ENCODE measurements at regions not wholly inside any gene's neighbourhood (a gene's known extent, or its start where the extent isn't known, plus 50 kb on each side); places are given as distances from the start of the nearest gene placed in this dataset.
A peak's percentile ranks its signal among the peaks of the same experiment; 100 is the strongest.

DNA sequence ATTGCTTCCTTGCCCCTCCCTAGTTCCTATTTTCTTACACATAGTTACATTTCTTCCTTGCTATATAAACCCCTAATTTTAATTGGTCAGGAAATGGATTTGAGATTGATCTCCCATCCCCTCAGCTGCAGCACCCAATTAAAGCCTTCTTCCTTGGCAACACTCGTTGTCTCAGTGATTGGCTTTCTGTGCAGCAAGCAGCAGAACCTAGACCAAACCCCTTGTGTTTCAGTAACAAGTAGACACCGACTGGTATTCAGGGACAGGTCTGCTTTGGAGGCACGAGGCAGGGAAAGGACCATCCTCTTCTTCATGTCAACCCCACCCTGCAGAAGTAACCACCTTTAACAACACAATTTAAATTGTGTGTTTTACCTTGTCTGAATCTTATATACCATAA, 152.6 kb downstream of the RPAP3 start:
- no peak overlapping the region for H3K27ac ChIP-seq
- no peaks in the 10 kb centered on the region for H3K36me3 ChIP-seq
- H3K4me2 ChIP-seq, result no peak overlapping the region
- no peaks in the 10 kb centered on the region for H3K4me1 ChIP-seq
- H4K20me1 ChIP-seq, result no peaks in the 10 kb centered on the region
- peaks cover 14 to 30% (median 22%) of the 10 kb centered on the region in 11 experiments for H3K9me3 ChIP-seq (replicated peaks in 1 of 11)
- H3K9ac ChIP-seq, result no peak overlapping the region
- no peak for TF ChIP-seq Cebpa-rat (IDR thresholded peaks at IDR 0.05)
- no peaks in the 10 kb centered on the region for H3K27me3 ChIP-seq
- H3K4me3 ChIP-seq, result no peak overlapping the region

DNA sequence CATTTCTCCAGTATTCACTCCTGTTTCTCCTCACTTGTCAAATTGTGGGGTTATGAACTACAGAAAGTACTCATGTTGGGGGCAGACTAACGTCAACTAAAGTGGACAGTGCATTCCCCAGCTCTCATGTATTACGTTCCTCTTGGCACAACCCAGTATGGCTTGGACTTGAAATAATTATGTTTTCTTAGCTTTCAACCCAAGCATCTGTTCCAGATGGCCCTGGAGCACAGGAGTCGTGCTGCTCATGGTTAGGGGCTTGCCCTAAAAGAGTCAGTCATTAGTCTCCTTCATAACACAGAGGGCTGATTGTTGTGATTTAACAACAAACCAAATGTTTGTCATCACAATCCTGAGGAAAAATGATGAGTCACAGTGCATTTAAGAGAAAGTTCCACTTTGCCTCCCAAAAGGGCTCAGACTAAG, 154.4 kb downstream of the RPAP3 start:
- Histone ChIP-seq H3K9ac (no peak overlapping the region), H3K27ac (no peak overlapping the region), H3K4me2 (no peak overlapping the region), H3K36me3 (no peaks in the 10 kb centered on the region), H3K4me1 (peaks cover under 1 to 8% (median 5%) of the 10 kb centered on the region in 10 experiments; a peak in 18 of 20 replicates), H3K4me3 (no peak overlapping the region), H4K20me1 (no peaks in the 10 kb centered on the region), H3K9me3 (replicated peaks in 1 of 11) (peaks cover 14 to 30% (median 22%) of the 10 kb centered on the region in 11 experiments), H3K27me3 (no peaks in the 10 kb centered on the region)
- TF ChIP-seq Cebpa-rat (IDR thresholded peaks at IDR 0.05), result no peak

DNA sequence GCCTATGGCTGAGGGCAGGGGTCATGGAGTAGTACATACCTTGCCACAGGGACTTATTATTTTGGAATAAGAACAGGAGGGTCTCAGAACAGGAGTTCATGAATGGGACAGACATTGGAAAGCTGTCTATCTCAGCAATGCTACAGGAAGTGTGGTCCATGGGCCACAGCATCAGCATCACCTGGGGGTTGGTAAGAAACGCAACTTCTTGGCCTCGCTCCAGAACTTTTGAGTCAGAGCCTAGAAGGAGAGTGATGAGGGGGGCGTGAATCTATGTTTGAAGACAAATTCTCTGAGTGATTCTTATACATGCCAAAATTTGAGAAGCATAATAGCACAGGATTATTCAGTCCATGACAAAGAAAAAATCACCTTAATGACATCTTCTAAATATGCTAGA, 156.6 kb downstream of the RPAP3 start:
- H3K36me3 ChIP-seq, result no peaks in the 10 kb centered on the region
- H3K4me1 ChIP-seq, result peaks cover 6 to 16% (median 12%) of the 10 kb centered on the region in 10 experiments; a peak in 18 of 20 replicates
- peaks cover 14 to 28% (median 20%) of the 10 kb centered on the region in 11 experiments for H3K9me3 ChIP-seq (replicated peaks in 1 of 11)
- H3K4me3 ChIP-seq, result no peak overlapping the region
- H3K4me2 ChIP-seq, result no peak overlapping the region
- no peak for TF ChIP-seq Cebpa-rat (IDR thresholded peaks at IDR 0.05)
- no peaks in the 10 kb centered on the region for H3K27me3 ChIP-seq
- no peak overlapping the region for H3K27ac ChIP-seq
- no peaks in the 10 kb centered on the region for H4K20me1 ChIP-seq
- H3K9ac ChIP-seq, result no peak overlapping the region

GRCh38 chr12:47548401-47548800, 157.4 kb downstream of the RPAP3 start:
- H3K4me2 ChIP-seq, result no peak overlapping the region
- no peak overlapping the region for H3K4me3 ChIP-seq
- H3K27me3 ChIP-seq, result no peaks in the 10 kb centered on the region
- peaks cover 12 to 20% (median 16%) of the 10 kb centered on the region in 11 experiments for H3K9me3 ChIP-seq (replicated peaks in 1 of 11)
- no peak overlapping the region for H3K9ac ChIP-seq
- no peak overlapping the region for H3K27ac ChIP-seq
- no peaks in the 10 kb centered on the region for H4K20me1 ChIP-seq
- no peak for TF ChIP-seq Cebpa-rat (IDR thresholded peaks at IDR 0.05)
- H3K4me1 ChIP-seq, result peaks cover 6 to 16% (median 12%) of the 10 kb centered on the region in 10 experiments; a peak in 18 of 20 replicates
- H3K36me3 ChIP-seq, result no peaks in the 10 kb centered on the region

- no peaks in the 10 kb centered on the region for H4K20me1 ChIP-seq
- no peaks in the 10 kb centered on the region for H3K27me3 ChIP-seq
- H3K4me2 ChIP-seq, result peak overlapping the region in 2 of 11 experiments; percentile 15 to 47; a peak in 3 of 22 replicates
- no peak overlapping the region for H3K9ac ChIP-seq
- peaks cover 6 to 16% (median 12%) of the 10 kb centered on the region in 10 experiments; a peak in 18 of 20 replicates for H3K4me1 ChIP-seq
- H3K4me3 ChIP-seq, result no peak overlapping the region
- H3K36me3 ChIP-seq, result no peaks in the 10 kb centered on the region
- H3K27ac ChIP-seq, result no peak overlapping the region
- TF ChIP-seq Cebpa-rat (IDR thresholded peaks at IDR 0.05), result no peak
- peaks cover 0 to 7% (median 3%) of the 10 kb centered on the region in 11 experiments; a peak in 7 of 22 replicates for H3K9me3 ChIP-seq (replicated peaks in 1 of 11)
These were observed 158.8 kb downstream of the RPAP3 start for GRCh38 chr12:47547077-47547476.

GRCh38 chr12:47545938-47546609, 159.8 kb downstream of the RPAP3 start:
- H3K4me2 ChIP-seq, result peak overlapping the region in 10 of 11 experiments; percentile 10 to 59 (median 38); a peak in 16 of 22 replicates
- no peak for TF ChIP-seq Cebpa-rat (IDR thresholded peaks at IDR 0.05)
- no peaks in the 10 kb centered on the region for H3K9me3 ChIP-seq (replicated peaks in 1 of 11)
- H3K27me3 ChIP-seq, result no peaks in the 10 kb centered on the region
- no peaks in the 10 kb centered on the region for H4K20me1 ChIP-seq
- peaks cover 6 to 16% (median 12%) of the 10 kb centered on the region in 10 experiments; a peak in 18 of 20 replicates for H3K4me1 ChIP-seq
- no peaks in the 10 kb centered on the region for H3K36me3 ChIP-seq
- H3K9ac ChIP-seq, result no peak overlapping the region
- no peak overlapping the region for H3K4me3 ChIP-seq
- no peak overlapping the region; a peak in 2 of 22 replicates for H3K27ac ChIP-seq

DNA sequence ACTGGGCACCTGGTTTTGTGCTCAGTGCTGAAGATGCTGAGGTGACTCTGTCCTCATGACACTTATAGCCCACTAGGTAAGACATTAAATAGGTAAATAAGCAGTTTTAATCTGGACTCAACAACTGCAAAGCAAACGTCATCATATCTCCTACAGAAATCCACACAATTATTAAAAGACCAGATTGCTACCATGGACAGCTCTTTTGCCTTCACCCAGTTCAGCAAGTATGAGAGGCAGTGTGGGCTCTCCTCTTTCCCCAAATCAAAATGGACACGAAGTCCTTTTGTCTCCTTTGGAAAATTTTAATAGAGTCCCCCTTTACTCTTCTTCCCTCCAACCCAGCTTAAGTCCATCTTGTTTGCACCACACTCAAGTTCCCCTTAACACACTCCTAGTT, 171.1 kb downstream of the RPAP3 start:
- H3K4me2 ChIP-seq, result no peak overlapping the region
- H3K9ac ChIP-seq, result no peak overlapping the region
- H4K20me1 ChIP-seq, result no peaks in the 10 kb centered on the region
- no peaks in the 10 kb centered on the region for H3K27me3 ChIP-seq
- peaks cover 0 to 5% (median 0%) of the 10 kb centered on the region in 10 experiments; a peak in 1 of 20 replicates for H3K4me1 ChIP-seq
- no peak overlapping the region for H3K4me3 ChIP-seq
- no peak for TF ChIP-seq Cebpa-rat (IDR thresholded peaks at IDR 0.05)
- no peaks in the 10 kb centered on the region for H3K36me3 ChIP-seq
- H3K9me3 ChIP-seq (replicated peaks in 1 of 11), result peaks cover 22 to 35% (median 33%) of the 10 kb centered on the region in 11 experiments
- no peak overlapping the region for H3K27ac ChIP-seq

- Histone ChIP-seq H3K4me1 (peaks cover 0 to 5% (median 0%) of the 10 kb centered on the region in 10 experiments; a peak in 1 of 20 replicates), H3K9me3 (replicated peaks in 1 of 11) (peaks cover 30 to 59% (median 47%) of the 10 kb centered on the region in 11 experiments), H3K4me2 (no peak overlapping the region), H3K27me3 (no peaks in the 10 kb centered on the region), H3K27ac (no peak overlapping the region), H3K36me3 (no peaks in the 10 kb centered on the region), H4K20me1 (no peaks in the 10 kb centered on the region), H3K9ac (no peak overlapping the region), H3K4me3 (no peak overlapping the region)
- TF ChIP-seq Cebpa-rat (IDR thresholded peaks at IDR 0.05), result no peak
These were observed 175.8 kb downstream of the RPAP3 start for GRCh38 chr12:47530050-47530449.

GRCh38 chr12:47527816-47528215, 178.0 kb downstream of the RPAP3 start:
- Histone ChIP-seq H3K27ac (no peak overlapping the region), H3K27me3 (no peaks in the 10 kb centered on the region), H3K9ac (no peak overlapping the region), H3K4me1 (peaks cover 0 to 5% (median 0%) of the 10 kb centered on the region in 10 experiments; a peak in 1 of 20 replicates), H3K36me3 (no peaks in the 10 kb centered on the region), H3K4me2 (no peak overlapping the region), H3K9me3 (replicated peaks in 1 of 11) (peaks cover 25 to 55% (median 43%) of the 10 kb centered on the region in 11 experiments), H3K4me3 (no peak overlapping the region), H4K20me1 (no peaks in the 10 kb centered on the region)
- TF ChIP-seq Cebpa-rat (IDR thresholded peaks at IDR 0.05), result no peak

- Histone ChIP-seq H3K27ac (no peak overlapping the region), H3K27me3 (no peaks in the 10 kb centered on the region), H3K4me1 (no peaks in the 10 kb centered on the region), H3K4me3 (no peak overlapping the region), H4K20me1 (no peaks in the 10 kb centered on the region), H3K4me2 (no peak overlapping the region), H3K9ac (no peak overlapping the region), H3K36me3 (no peaks in the 10 kb centered on the region; a peak in 1 of 22 replicates), H3K9me3 (replicated peaks in 1 of 11) (peaks cover 44 to 66% (median 50%) of the 10 kb centered on the region in 11 experiments)
- TF ChIP-seq Cebpa-rat (IDR thresholded peaks at IDR 0.05), result no peak
These were observed 185.8 kb downstream of the RPAP3 start for GRCh38 chr12:47520029-47520428.

Data from BLaER1 treated with 17β-estradiol and CSF1 and Interleukin-3, amounts not matched to agents 10 nM and 100 nM (cell line).